ENCODE measurements at regions not wholly inside any gene's neighbourhood (a gene's known extent, or its start where the extent isn't known, plus 50 kb on each side); places are given as distances from the start of the nearest gene placed in this dataset.
A peak's percentile ranks its signal among the peaks of the same experiment; 100 is the strongest.

DNA sequence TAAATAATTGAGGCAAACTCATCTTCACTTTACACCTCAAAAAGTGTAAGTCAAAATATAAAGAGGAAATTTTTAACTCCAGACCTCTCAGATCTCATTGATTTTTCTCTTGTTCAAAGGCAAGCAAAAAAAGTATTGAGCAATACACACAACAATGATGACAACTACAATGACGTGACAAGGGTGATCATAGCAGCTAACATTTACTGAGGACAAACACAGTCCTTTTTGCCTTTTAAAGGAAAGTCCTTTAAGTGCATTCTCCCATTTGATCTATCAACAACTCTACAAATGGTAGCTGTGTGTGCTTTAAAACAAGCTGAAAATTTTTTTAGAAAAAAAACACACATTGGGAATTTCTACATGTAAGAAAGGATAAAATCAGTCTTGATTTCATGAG, 123.5 kb upstream of the CTAGE1 start:
- DNase-seq (ENCODE audit: extremely low read depth, low read depth, low spot score), result no peak

DNA sequence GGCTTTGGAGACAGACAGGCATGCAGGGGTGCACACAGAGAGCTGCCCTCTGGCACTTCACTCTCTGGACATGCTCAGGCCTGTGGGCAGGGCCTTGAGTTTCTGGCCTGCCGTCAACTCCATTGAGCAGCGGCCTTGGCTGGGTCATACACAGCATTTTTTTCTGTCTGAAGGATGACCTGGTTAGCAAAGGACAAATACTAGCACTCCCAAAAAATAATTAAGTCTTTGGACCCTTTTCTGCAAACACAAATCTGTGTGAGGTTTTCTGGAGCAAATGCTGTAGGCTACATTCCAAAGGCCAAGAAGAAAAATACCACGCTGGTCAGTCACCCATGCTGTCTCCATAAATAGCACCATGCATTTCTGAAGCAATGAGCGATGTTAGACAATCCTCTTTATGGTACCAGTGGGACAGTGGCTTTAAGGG, 124.7 kb upstream of the CTAGE1 start:
- no peak for DNase-seq (ENCODE audit: extremely low read depth, low read depth, low spot score)

DNA sequence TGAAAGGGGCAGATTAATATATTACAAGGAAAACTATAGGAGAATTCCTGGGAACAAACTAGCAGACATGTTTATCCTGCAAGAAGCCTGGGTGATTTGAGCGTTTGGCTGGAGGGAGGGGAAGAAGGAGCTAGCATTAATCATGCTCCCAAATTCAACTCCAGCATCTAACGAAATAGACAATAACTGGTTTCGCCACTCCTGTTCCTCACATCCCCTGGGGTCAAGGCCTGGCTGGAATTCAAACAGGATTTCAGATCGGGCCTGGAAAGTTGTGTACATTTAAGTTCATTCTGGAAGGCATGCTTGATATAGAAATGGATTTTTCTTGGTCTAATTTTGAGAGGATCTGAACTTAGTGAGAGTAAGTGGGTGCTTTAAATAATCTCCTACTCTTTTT, 126.1 kb upstream of the CTAGE1 start:
- DNase-seq (ENCODE audit: extremely low read depth, low read depth, low spot score), result no peak

DNA sequence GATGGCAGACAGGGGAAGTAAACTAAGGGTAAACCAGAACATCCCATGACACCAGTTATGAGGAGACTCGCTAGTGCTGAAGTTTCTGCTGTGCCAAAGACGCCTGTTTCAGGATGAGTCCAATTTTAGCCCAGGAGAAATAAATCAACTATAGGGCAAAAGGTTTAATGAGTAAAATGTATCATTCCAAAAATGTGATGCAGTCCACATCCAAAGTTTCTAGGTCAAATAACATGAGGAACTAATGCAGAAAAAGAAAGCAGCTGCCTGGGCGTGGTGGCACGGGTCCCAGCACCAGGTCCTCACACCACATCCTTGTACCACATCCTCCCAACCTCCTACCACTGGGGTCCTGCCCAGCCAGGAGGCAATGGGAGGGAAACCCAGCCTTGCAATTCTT, 126.9 kb upstream of the CTAGE1 start:
- no peak for DNase-seq (ENCODE audit: extremely low read depth, low read depth, low spot score)

DNA sequence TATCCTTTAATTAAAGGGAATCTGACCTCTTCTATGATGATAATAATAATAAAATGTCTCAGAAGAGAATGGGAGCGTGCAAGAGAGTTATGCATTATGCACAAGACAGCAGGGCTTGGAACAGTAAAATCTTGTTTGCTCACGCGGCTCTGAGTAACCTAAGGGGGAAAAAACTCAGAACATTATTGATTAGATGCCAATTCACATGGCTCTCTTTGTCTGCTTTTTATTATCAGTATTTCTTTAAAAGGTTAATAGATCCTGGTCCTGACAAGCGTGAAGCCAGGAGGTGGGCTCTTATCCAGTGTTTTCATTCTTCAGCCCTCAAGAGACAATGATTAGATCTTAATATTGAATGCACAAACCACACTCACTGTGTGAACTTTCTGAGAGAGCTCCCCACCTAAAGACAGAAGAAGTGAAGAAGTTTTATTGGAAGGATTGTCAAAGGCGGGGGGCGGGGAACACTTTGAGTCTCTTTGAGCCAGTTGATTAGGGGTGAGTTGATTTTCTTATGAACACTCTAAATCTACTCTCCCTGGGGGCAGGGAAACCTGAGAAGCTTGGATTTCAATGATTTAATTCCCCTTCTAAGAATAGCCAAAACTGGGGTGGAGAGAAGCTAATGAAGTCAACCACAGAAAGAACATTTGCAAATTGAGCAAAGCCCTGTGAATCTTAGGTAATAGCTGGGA, 127.5 kb upstream of the CTAGE1 start:
- no peak for DNase-seq (ENCODE audit: extremely low read depth, low read depth, low spot score)

DNA sequence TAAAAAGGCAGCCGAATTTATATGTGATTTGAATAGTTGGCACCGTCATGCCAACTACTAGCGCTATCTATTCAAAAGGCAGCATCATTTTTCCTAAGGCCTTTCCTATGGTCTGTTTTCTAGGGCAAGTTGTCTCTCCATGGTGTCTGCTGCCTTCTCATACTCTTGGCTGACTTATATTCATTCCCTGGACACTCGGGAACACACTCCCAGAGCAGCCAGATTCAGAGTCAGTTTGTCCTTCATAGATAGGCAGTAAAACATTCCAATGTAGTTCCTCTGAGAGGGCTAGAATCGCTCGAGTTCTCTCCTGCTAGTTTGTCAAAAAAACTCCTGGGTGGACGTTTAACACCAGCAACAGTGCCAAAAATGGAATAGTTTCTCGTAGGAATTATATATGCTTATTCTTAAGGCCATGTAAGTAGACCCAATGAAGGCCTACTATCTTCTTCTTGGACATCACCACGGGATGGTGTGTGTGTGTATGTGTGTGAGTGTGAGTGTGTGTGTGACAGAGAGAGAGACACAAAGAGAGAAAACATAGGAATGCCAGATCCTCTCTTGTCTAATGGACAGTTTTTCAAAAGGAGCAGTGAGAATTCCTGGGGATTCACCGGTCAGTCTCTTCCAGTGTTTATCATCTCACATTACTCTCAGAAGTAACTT, 129.3 kb upstream of the CTAGE1 start:
- DNase-seq (ENCODE audit: extremely low read depth, low read depth, low spot score), result no peak

DNA sequence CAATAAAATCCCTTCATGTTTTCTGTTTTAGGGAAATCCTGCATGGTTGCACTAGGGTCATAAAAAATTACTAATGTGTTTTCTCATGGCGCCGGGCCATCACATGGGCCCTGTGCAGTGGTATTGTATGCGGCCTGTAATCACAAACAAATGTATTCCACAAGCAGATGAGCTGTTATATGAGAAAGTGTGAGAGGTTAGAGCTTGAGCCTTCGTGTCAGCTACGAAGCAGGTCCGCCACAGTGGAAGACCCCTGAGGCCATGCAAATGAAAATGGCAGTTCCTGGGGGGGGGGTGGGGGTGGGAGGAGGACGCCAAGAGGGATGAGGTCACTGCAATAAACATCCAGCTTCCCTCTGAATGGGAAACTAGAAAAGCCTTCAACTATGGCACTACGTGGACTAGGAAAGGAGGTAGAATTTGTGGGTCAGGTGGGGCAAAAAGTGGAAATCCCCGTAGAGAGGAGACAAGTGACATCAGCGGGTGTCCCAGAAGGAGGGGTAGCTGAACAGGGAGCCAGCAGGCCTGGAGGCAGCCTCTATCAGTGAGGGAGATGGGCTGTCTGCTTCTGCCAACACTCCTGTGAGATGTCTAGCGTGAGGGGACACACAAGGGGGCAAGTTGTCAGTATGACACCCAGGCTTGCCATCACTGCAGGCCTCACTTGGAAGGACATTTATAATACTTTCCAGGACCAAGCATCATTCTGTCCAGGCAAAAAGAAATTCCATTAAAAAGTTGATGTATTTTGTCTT, 130.3 kb upstream of the CTAGE1 start:
- no peak for DNase-seq (ENCODE audit: extremely low read depth, low read depth, low spot score)

DNA sequence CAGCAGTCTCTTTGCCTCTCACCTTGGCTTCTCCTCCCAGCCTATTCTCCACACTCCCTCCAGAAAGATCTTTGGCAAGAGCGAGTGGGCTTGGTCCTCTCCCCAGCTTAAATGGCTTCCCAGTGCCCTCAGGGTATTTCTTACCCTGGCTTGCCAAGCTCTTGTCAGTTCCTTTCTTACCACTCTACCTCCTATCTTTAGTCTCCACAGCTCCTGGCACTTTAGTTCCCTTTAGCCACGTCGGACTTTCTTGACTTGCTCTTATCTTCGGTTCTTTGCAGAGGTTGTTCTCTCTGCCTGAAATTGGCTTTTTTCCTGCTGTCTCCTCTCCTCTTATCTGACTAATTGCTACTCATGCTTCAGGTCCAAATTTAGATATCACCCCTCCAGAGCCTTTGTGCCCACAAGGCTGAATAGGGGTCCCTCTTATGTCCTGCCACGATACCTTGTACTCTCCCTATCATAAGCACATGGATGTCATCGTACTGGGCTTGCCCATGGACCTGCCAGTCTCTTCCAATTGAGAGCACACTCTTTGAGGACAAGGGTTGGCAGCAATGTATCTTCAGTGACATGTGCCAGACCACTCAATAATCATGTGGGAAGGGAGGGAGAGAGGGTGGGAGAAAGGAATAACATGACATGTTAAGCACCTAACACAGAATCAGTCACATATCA, 131.7 kb upstream of the CTAGE1 start:
- no peak for DNase-seq (ENCODE audit: extremely low read depth, low read depth, low spot score)

DNA sequence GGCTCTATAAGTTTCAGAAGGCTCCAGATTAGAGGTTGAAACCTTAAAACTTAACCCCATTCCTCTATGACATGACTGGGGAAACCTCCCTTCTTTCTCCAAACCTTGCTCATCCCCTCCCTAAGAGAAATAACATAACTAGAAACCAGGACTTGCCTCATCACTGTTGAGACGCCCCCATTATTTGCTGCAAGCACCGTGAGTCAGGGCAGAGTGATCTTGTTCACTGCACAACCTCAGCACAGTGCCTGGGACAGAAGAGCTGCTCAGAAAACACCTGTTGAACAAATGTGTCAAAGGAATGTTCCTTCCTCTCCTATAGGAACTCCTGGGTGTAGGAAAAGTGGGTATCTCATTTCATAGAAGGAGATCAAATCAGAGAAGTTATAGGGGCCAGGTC, 132.7 kb upstream of the CTAGE1 start:
- no peak for DNase-seq (ENCODE audit: extremely low read depth, low read depth, low spot score)

DNA sequence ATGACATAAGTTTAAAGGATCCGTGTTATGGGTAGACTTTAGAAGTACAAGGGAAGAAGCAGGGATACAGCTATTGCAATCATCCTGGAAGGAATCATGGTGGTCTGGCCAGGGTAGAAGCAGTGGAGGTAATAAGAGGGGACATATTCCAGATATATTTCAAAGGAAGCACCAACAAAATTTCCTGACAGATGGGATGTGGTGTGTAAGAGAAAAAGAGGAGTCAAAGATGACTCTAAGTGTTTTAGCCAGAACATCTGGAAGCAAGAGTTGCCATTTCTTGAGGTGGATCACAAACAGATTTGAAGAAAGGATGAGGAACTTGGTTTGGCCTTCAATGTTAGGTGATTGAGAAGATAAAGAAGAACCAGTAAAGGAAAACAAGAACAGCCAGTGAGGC, 133.1 kb upstream of the CTAGE1 start:
- DNase-seq (ENCODE audit: extremely low read depth, low read depth, low spot score), result no peak

DNA sequence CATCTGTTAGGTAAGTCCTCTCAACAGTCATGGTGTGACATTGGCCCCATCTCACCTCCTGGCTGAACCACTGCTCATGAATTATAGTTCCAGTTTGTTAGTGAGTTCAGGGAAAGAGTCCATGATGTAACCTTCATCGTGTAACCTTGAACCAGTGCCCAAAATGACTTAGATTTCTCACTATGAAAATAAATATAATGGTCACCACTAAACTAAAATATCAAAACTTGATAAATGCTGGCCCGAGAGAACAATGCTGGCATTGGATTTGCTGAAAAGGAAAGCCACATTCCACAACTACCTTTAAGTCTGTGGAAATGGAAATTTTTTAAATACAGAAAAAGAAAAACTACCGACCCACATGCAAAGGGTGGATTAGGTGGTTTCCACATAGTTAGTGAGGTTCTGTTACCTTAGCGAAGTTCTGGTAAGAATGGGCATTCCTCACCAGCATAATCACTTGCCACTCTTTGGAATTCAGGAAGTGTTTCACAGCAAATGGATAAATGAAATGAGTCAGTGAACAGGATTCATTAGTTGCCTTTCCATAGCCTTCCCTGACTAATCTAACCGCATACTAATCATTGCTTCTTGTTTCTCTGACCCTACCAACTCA, 133.9 kb upstream of the CTAGE1 start:
- DNase-seq (ENCODE audit: extremely low read depth, low read depth, low spot score), result peak; percentile 75

DNA sequence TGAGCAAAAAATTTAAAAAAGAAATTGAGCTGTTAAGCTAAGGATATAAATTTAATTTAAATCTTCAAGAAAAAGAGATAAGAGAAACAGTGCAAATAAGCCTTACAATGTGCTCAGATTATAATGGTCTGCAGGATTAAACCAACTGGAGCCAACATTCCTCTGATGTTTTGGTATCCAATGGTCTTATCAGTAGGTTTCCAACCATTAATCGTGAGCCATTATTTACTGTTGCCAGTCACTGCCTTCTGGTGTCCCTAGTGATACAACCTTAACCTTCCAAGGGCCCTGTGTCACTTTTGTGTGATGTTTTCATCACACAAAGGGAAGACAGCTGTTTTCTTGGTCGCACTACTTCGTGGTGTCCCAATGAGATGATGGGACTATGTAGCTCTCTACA, 134.5 kb upstream of the CTAGE1 start:
- no peak for DNase-seq (ENCODE audit: extremely low read depth, low read depth, low spot score)

DNA sequence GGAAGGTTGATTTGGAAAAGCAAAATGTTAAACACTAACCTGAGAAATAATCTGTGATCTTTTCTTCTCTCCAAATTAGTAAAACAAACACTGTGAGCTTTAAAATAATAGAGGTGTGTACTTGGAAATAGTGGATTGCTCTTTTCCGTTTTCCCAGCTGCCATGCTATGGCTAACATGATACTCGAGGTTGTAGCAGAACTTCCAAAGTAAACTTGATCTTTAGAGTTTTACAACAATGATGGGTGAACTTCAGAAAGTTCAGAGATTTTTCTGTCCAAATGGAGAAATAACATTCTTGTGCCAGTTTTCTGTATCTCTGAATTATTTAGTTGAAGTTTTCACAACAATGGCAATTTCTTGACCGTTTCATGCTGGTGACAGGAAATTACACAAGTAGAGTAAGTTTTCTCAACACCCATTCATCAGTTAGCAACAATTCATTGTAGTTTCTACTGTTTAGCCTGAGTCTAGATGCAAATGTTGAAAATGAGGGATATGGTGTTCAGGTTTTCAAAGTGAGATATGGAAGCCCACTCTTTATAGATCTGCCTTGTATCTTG, 135.3 kb upstream of the CTAGE1 start:
- DNase-seq (ENCODE audit: extremely low read depth, low read depth, low spot score), result no peak

DNA sequence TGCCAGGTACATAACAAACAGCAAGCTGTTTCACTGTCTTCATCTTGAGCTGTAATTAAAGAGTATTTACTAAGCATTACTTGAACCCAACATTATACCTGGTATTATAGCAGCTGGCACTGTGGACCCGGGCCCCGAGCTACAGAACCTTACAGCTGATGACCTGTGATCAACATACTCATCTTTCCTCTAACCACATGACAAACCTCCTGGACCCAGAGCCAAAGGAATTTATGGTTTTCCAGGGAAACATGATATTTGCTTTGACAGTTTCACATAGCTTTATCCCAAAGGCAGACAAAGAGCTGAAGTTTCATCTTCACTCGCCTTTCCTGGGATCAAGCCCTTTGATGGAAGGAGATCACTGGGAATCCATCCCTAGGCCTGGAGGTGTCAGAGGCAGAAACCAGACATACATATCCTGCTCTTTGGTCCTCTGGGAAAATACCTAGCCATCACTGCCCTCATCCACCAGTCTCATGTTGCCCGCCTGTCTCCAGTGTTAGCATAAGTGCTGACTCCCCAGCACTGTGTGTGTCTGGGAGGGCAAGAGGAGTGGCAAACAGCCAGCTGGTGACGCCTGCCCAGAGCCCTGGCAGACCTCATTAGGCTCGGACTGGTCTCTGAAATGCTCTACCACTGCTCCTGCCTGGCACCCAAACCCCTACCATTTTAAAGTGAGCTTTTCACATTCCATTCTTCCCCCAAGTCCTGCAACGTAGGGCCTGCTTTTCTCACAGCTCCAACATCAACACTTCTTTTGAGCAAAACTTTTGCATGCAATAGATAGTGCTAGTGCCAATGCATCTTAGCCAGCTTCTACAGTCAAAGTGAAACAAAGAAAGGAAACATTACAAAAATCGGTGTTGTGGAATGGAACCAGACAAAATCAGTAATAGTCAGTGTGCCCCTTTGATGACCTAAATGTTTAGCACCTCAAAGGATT, 138.8 kb upstream of the CTAGE1 start:
- no peak for DNase-seq (ENCODE audit: extremely low read depth, low read depth, low spot score)

DNA sequence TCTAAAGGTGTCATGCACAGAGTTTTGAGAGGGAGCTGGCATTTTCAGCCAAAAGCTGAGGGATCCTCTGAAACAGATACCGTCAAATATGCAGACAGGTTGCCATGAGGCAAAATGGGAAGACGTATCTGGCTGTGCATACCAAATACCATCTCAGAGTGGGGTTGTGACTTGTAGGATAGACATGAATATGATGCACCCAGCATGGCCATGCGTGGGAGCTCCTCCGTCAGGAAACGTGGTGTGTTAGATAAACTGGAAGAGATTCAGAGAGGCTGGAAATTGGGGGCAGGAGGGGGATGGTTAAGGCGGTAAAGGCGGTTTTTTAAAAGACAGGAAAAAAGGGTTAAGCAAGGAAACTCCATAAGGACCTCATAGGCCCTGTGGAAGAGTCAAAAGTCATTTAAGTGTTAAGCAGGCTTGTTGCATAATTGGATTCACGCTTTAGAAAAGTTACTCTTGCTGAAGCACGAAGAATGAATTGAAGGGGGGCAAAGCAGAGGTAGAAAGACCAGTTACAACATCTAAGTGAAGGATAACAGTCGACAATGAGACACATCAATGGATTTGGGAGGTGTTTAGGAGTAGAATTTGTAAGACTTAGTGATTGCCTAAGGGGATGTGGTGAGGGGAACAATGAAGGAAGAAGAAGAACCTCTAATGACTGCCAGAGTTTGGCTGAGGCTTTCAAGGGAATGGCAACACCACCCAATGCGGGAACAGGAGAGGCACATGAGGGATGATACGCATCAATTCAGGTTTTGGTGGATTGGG, 139.6 kb upstream of the CTAGE1 start:
- no peak for DNase-seq (ENCODE audit: extremely low read depth, low read depth, low spot score)

DNA sequence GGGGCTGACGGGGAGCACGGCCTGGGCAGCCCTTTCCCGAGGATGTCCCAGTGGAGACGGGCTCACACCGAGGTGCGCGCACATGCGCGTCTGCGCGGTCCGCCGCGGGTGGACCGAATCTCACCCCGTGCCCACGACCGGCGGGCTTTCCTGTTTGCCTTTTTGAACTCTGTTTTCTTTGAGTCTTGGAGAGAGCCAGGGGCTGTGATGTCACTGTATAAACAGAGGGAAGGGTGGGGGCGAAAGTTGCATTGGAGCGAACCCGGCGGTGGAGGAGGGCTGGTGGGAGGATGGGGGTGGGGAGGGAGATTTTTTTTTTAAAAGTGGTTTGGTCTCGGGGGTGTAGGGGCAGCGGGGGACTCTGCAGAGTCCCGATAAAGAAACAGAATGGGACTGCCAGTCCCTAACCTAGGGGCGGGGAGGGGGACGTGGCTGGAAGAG, 141.2 kb upstream of the CTAGE1 start:
- peak; percentile 47 for DNase-seq (ENCODE audit: extremely low read depth, low read depth, low spot score)

DNA sequence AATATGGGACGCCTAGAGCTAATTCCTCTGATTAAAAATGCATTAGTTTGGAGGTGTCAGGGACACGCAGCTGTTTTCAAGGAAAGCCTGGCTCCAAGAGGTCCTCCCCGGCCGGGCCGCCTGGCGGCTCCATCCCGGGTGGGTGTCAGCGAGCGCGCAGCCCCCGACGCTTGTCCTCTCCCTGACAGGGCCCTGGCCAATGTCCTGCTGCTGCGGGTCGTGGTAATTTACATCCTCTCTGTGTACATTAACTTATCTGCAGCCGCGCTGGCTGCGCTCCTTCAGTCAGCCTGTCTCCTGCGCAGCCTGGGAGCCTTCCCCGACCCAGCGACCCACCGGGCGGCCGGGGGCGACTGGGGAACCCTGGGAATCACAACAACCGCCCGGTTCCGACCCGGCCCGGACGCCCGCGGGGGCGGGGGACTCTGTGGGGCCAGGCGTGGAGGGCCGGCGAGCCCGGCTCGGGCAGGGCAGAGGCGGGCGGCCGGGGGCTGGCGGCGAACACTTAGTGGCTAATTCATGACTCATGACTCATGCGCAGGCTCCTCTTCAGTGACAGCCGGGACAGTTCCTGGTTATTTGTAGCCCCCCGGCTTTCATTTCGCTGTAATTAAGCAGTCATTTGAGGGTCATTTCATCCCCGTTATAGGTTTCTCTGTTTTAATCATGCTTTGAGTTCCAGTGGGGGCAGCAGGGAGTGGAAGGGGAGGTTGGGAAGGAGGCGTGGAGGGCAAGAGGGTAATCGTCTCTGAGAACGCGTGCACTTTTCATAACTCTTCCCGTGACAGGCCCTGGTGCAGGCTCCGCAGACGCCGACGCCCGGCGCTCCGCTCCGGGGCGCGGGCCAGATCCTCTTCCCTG, 141.9 kb upstream of the CTAGE1 start:
- peak; percentile 33 for DNase-seq (ENCODE audit: extremely low read depth, low read depth, low spot score)

DNA sequence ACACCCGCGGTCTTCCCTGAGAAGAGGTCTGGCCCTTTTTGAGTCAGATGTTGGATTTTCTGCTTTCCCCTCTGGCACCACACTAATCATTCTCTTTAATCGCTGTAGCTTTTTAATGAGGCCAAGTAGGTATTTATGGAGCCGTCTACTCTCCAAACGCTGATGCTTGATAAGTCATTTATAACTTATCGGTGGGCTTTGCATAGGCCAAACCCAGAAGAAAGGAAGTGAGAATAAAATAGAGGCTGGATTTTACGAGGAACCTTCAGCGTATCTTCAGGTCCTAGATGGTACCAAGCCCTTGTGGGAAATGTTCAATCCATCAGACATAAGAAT, 142.5 kb upstream of the CTAGE1 start:
- no peak for DNase-seq (ENCODE audit: extremely low read depth, low read depth, low spot score)

Measured in glomerular endothelial cell (primary cell).